ENCODE measurements at regions not wholly inside any gene's neighbourhood (a gene's known extent, or its start where the extent isn't known, plus 50 kb on each side); places are given as distances from the start of the nearest gene placed in this dataset.

- no peak for DNase-seq
- Histone ChIP-seq H3K36me3 (no peaks in the 10 kb centered on the region), H3K27me3 (peaks cover 0 to 35% of the 10 kb centered on the region in 2 donors), H3K27ac (no peak overlapping the region), H3K9me3 (no peaks in the 10 kb centered on the region), H3K4me3 (no peak overlapping the region), H3K4me1 (no peaks in the 10 kb centered on the region)
- TF ChIP-seq, protein P1, sequence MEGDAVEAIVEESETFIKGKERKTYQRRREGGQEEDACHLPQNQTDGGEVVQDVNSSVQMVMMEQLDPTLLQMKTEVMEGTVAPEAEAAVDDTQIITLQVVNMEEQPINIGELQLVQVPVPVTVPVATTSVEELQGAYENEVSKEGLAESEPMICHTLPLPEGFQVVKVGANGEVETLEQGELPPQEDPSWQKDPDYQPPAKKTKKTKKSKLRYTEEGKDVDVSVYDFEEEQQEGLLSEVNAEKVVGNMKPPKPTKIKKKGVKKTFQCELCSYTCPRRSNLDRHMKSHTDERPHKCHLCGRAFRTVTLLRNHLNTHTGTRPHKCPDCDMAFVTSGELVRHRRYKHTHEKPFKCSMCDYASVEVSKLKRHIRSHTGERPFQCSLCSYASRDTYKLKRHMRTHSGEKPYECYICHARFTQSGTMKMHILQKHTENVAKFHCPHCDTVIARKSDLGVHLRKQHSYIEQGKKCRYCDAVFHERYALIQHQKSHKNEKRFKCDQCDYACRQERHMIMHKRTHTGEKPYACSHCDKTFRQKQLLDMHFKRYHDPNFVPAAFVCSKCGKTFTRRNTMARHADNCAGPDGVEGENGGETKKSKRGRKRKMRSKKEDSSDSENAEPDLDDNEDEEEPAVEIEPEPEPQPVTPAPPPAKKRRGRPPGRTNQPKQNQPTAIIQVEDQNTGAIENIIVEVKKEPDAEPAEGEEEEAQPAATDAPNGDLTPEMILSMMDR (IDR thresholded peaks at IDR 0.05) = no peak
- ATAC-seq = no peak
- intact Hi-C loops (cut with DNase I) = no loop called here
These were observed 65.2 kb upstream of the MAL start for GRCh38 chr2:94960266-94960665.

DNA sequence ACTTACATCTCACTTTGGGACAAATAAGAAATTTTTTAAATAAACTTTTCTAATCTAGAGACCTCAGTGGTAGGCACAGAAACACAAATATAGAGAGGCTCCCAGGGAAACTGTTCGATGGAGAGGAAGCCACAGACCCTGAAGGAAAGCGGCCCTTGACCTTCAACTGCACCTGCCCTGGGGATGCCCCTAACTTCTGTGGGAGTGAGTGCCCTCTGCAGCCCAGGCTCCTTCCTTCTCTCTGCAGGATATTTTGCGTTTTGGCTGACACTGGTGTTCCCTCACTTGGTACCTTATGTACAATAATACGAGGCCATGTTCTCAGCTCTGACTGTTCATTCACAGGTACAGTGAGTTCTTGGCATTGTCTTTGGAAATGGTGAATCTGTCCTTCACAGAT, 64.8 kb upstream of the MAL start:
- no peak overlapping the region for H3K4me3 ChIP-seq
- no peak for ATAC-seq
- no peaks in the 10 kb centered on the region for H3K36me3 ChIP-seq
- H3K27ac ChIP-seq = no peak overlapping the region
- TF ChIP-seq, protein P1 (IDR thresholded peaks at IDR 0.05) = no peak
- no peaks in the 10 kb centered on the region for H3K9me3 ChIP-seq
- intact Hi-C loops (cut with DNase I) = no loop called here
- peaks cover 0 to 35% of the 10 kb centered on the region in 2 donors for H3K27me3 ChIP-seq
- DNase-seq = no peak
- no peaks in the 10 kb centered on the region for H3K4me1 ChIP-seq

GRCh38 chr2:94964193-94964592, 61.3 kb upstream of the MAL start:
- no peaks in the 10 kb centered on the region for H3K4me1 ChIP-seq
- H3K27ac ChIP-seq = no peak overlapping the region
- no peaks in the 10 kb centered on the region for H3K9me3 ChIP-seq
- no peak overlapping the region for H3K4me3 ChIP-seq
- TF ChIP-seq, protein P1 (IDR thresholded peaks at IDR 0.05) = no peak
- no peak for DNase-seq
- H3K27me3 ChIP-seq = peaks cover 0 to 22% of the 10 kb centered on the region in 2 donors
- intact Hi-C loops (cut with DNase I) = no loop called here
- no peaks in the 10 kb centered on the region for H3K36me3 ChIP-seq
- ATAC-seq = no peak

DNA sequence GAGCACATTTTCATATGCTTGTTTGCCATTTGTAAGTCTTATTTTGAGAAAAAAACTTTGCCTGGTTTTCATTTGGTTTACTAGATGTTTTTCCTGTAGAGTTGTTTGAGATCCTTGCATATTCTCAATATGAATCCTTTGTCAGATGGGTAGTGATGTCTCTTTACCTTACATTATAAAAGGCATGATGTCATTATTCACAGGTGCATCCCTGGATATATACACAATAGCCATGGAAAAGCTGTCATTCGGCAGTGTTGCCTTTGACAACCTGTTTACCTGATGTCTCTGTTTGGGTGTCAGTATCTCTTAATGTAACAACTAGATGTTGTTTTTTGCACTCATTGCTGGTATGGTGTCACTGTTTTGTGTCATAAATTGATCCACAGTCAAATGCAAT, 58.8 kb upstream of the MAL start:
- H3K27ac ChIP-seq = no peak overlapping the region
- H3K4me3 ChIP-seq = no peak overlapping the region
- intact Hi-C loops (cut with DNase I) = no loop called here
- DNase-seq = no peak
- peaks cover 0 to 23% of the 10 kb centered on the region in 2 donors for H3K27me3 ChIP-seq
- no peak for ATAC-seq
- TF ChIP-seq, protein P1 (IDR thresholded peaks at IDR 0.05) = no peak
- H3K36me3 ChIP-seq = no peaks in the 10 kb centered on the region
- H3K4me1 ChIP-seq = no peaks in the 10 kb centered on the region
- H3K9me3 ChIP-seq = no peaks in the 10 kb centered on the region

DNA sequence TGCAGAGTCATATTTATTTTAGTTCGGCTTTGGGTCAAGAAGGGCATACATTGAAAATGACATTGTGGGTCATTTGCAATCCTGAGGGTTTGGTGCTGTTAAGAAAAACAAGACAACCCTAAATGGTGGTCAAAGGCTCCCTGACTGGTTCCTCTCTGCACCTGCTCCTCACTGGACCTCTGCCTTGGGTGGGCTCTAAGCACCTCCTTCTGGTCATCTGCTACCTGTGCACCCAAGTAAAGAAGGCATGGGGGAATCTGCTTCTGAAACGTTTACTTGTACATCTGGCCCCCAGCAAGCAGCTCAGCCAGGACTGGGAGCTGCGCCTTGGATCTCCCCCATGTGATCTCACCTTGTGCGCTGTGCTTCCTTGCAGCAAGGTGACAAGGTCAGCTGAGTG, 55.2 kb upstream of the MAL start:
- TF ChIP-seq, protein P1 (IDR thresholded peaks at IDR 0.05) = no peak
- intact Hi-C loops (cut with DNase I) = no loop called here

More for the DNA sequence above, 55.2 kb upstream of the MAL start:
- Histone ChIP-seq H3K36me3 (no peaks in the 10 kb centered on the region), H3K9me3 (no peaks in the 10 kb centered on the region), H3K4me1 (no peaks in the 10 kb centered on the region), H3K27ac (no peak overlapping the region), H3K4me3 (no peak overlapping the region), H3K27me3 (peaks cover 0 to 13% of the 10 kb centered on the region in 2 donors)
- DNase-seq (no peak), ATAC-seq (no peak)

Measured in left lung (tissue), 4 donors.